ENCODE measurements at regions not wholly inside any gene's neighbourhood (a gene's known extent, or its start where the extent isn't known, plus 50 kb on each side); places are given as distances from the start of the nearest gene placed in this dataset.

GRCh38 chr9:26710008-26710407, 182.6 kb downstream of the CAAP1 start:
- no peaks in the 10 kb centered on the region for H3K36me3 ChIP-seq (ENCODE audit: control insufficient read depth, insufficient read depth, low read length)
- TF ChIP-seq CTCF (IDR thresholded peaks at IDR 0.05; ENCODE audit: insufficient read depth, low read length, poor library complexity, severe bottlenecking), result no peak
- no peaks in the 10 kb centered on the region for H3K27me3 ChIP-seq (ENCODE audit: control insufficient read depth, insufficient read depth, low read length)
- no peak for DNase-seq (ENCODE audit: low read depth)
- H3K4me3 ChIP-seq (ENCODE audit: low read depth, low read length), result no peak overlapping the region

- no peak overlapping the region for H3K4me3 ChIP-seq (ENCODE audit: low read depth, low read length)
- no peaks in the 10 kb centered on the region for H3K27me3 ChIP-seq (ENCODE audit: control insufficient read depth, insufficient read depth, low read length)
- DNase-seq (ENCODE audit: low read depth), result no peak
- no peak for TF ChIP-seq CTCF (IDR thresholded peaks at IDR 0.05; ENCODE audit: insufficient read depth, low read length, poor library complexity, severe bottlenecking)
- no peaks in the 10 kb centered on the region for H3K36me3 ChIP-seq (ENCODE audit: control insufficient read depth, insufficient read depth, low read length)
Observed at GRCh38 chr9:26706223-26706622, 186.4 kb downstream of the CAAP1 start.

- no peaks in the 10 kb centered on the region for H3K27me3 ChIP-seq (ENCODE audit: control insufficient read depth, insufficient read depth, low read length)
- no peak overlapping the region for H3K4me3 ChIP-seq (ENCODE audit: low read depth, low read length)
- no peak for TF ChIP-seq CTCF (IDR thresholded peaks at IDR 0.05; ENCODE audit: insufficient read depth, low read length, poor library complexity, severe bottlenecking)
- no peaks in the 10 kb centered on the region for H3K36me3 ChIP-seq (ENCODE audit: control insufficient read depth, insufficient read depth, low read length)
- no peak for DNase-seq (ENCODE audit: low read depth)
Observed at GRCh38 chr9:26695298-26695622, 197.3 kb downstream of the CAAP1 start.

GRCh38 chr9:26694381-26695297, 198.0 kb downstream of the CAAP1 start:
- no peak overlapping the region for H3K4me3 ChIP-seq (ENCODE audit: low read depth, low read length)
- H3K27me3 ChIP-seq (ENCODE audit: control insufficient read depth, insufficient read depth, low read length), result no peaks in the 10 kb centered on the region
- no peaks in the 10 kb centered on the region for H3K36me3 ChIP-seq (ENCODE audit: control insufficient read depth, insufficient read depth, low read length)
- DNase-seq (ENCODE audit: low read depth), result no peak
- no peak for TF ChIP-seq CTCF (IDR thresholded peaks at IDR 0.05; ENCODE audit: insufficient read depth, low read length, poor library complexity, severe bottlenecking)

GRCh38 chr9:26689041-26689440, 203.6 kb downstream of the CAAP1 start:
- H3K36me3 ChIP-seq (ENCODE audit: control insufficient read depth, insufficient read depth, low read length), result no peaks in the 10 kb centered on the region
- no peak for TF ChIP-seq CTCF (IDR thresholded peaks at IDR 0.05; ENCODE audit: insufficient read depth, low read length, poor library complexity, severe bottlenecking)
- no peak overlapping the region for H3K4me3 ChIP-seq (ENCODE audit: low read depth, low read length)
- DNase-seq (ENCODE audit: low read depth), result no peak
- no peaks in the 10 kb centered on the region for H3K27me3 ChIP-seq (ENCODE audit: control insufficient read depth, insufficient read depth, low read length)

- H3K36me3 ChIP-seq (ENCODE audit: control insufficient read depth, insufficient read depth, low read length), result no peaks in the 10 kb centered on the region
- H3K27me3 ChIP-seq (ENCODE audit: control insufficient read depth, insufficient read depth, low read length), result no peaks in the 10 kb centered on the region
- no peak for DNase-seq (ENCODE audit: low read depth)
- no peak overlapping the region for H3K4me3 ChIP-seq (ENCODE audit: low read depth, low read length)
- no peak for TF ChIP-seq CTCF (IDR thresholded peaks at IDR 0.05; ENCODE audit: insufficient read depth, low read length, poor library complexity, severe bottlenecking)
Observed at GRCh38 chr9:26687421-26687820, 205.2 kb downstream of the CAAP1 start.

Data from kidney epithelial cell (primary cell).